IMR-90 (cell line): ENCODE measurements at regions not wholly inside any gene's neighbourhood (a gene's known extent, or its start where the extent isn't known, plus 50 kb on each side); places are given as distances from the start of the nearest gene placed in this dataset.

Experiments
- ATAC-seq: fragments of 200-7000 bp; cut with Tn5 transposase; 2 replicates; pipeline ENCODE4 v1.9.1; 2020; ENCODE audit warnings: low read depth, mild to moderate bottlenecking, moderate library complexity
- BruUV-seq: library from RNA; stranded (reverse); fragments of 400-500 nt; replicated peaks from 2 replicates; lab custom pipeline; 2021; lab: Mats Ljungman, UMichigan
- CTCF ChIA-PET: fragments of 300-600 bp; formaldehyde crosslinking; extraction: SDS; loops from one replicate; lab custom pipeline; 2021; ENCODE audit warnings: antibody characterized with exemption; lab: Yijun Ruan, JAX
- POLR2A ChIA-PET: fragments of 300-600 bp; sonication (Branson Sonifier 250); formaldehyde crosslinking; loops from one replicate; lab custom pipeline; 2022; ENCODE audit warnings: antibody characterized with exemption; ENCODE audit not compliant: unreplicated experiment; lab: Charles Lee
- DNase-seq: peaks from one replicate; pipeline ENCODE4 v3.0.0; 2013
- H2AFZ ChIP-seq: replicated peaks from 2 replicates; pipeline ENCODE3; 2013; ENCODE audit warnings: low read length, mild to moderate bottlenecking; ENCODE audit not compliant: poor library complexity
- H2AK5ac ChIP-seq: 2 replicates; pipeline ENCODE4 v1.6.1; 2013; ENCODE audit warnings: low read depth, low read length, inconsistent platforms
- H2AK9ac ChIP-seq: replicated peaks from 2 replicates; pipeline ENCODE3; 2013; ENCODE audit warnings: mild to moderate bottlenecking, low read depth, low read length, moderate library complexity; ENCODE audit not compliant: poor library complexity
- H2BK120ac ChIP-seq: 2 replicates; pipeline ENCODE4 v1.6.1; 2013; ENCODE audit warnings: low read depth, low read length, inconsistent platforms
- H2BK15ac ChIP-seq: 3 replicates; pipeline ENCODE4 v1.6.1; 2013; ENCODE audit warnings: low read depth, low read length, inconsistent platforms
- H2BK20ac ChIP-seq: 2 replicates; pipeline ENCODE4 v1.6.1; 2013; ENCODE audit warnings: low read depth, mild to moderate bottlenecking, inconsistent platforms, low read length, moderate library complexity
- H2BK5ac ChIP-seq: 2 replicates; pipeline ENCODE4 v1.6.1; 2013; ENCODE audit warnings: mild to moderate bottlenecking, low read depth, low read length, inconsistent platforms; ENCODE audit not compliant: poor library complexity, severe bottlenecking
- H3K14ac ChIP-seq: replicated peaks from 2 replicates; pipeline ENCODE4 v1.6.1; 2013; ENCODE audit warnings: low read depth, low read length, inconsistent platforms
- H3K18ac ChIP-seq: 2 replicates; pipeline ENCODE4 v1.6.1; 2013; ENCODE audit warnings: low read depth, low read length, control low read depth
- H3K23ac ChIP-seq: 2 replicates; pipeline ENCODE4 v1.6.1; 2013; ENCODE audit warnings: low read depth, low read length, inconsistent platforms
- H3K27ac ChIP-seq: 2 replicates; pipeline ENCODE4 v1.5.1; 2013; ENCODE audit warnings: mild to moderate bottlenecking, control low read depth, low read length; ENCODE audit not compliant: insufficient read depth
- H3K27me3 ChIP-seq: 2 replicates; pipeline ENCODE4 v1.6.1; 2013; ENCODE audit warnings: low read length; ENCODE audit not compliant: control insufficient read depth, insufficient read depth
- H3K36me3 ChIP-seq: 2 replicates; pipeline ENCODE4 v1.6.1; 2013; ENCODE audit warnings: low read length, mixed read lengths; ENCODE audit not compliant: control insufficient read depth, insufficient read depth
- H3K4ac ChIP-seq: 2 replicates; pipeline ENCODE4 v1.6.1; 2013; ENCODE audit warnings: low read depth, low read length, inconsistent platforms
- H3K4me1 ChIP-seq: 2 replicates; pipeline ENCODE4 v1.6.1; 2013; ENCODE audit warnings: low read length, mixed read lengths; ENCODE audit not compliant: control insufficient read depth, insufficient read depth
- H3K4me2 ChIP-seq: 2 replicates; pipeline ENCODE4 v1.6.1; 2013; ENCODE audit warnings: low read depth, mild to moderate bottlenecking, control low read depth, low read length, moderate library complexity
- H3K4me3 ChIP-seq: 2 replicates; pipeline ENCODE4 v1.5.1; 2013; ENCODE audit warnings: low read depth, mild to moderate bottlenecking, control low read depth, low read length, moderate library complexity; ENCODE audit not compliant: insufficient read depth
- H3K56ac ChIP-seq: 2 replicates; pipeline ENCODE4 v1.6.1; 2013; ENCODE audit warnings: low read length, inconsistent platforms; ENCODE audit not compliant: insufficient read depth; ENCODE audit errors: extremely low read depth
- H3K79me1 ChIP-seq, 2 experiments: 2 replicates each; pipeline ENCODE4 v1.6.1; 2013; ENCODE audit warnings: low read length in 2 of 2, inconsistent platforms in 1 of 2, low read depth in 1 of 2
- H3K9ac ChIP-seq: 2 replicates; pipeline ENCODE4 v1.6.1; 2013; ENCODE audit warnings: low read depth, low read length, control low read depth
- H3K9me1 ChIP-seq: 2 replicates; pipeline ENCODE4 v1.6.1; 2013; ENCODE audit warnings: low read length, inconsistent platforms; ENCODE audit not compliant: insufficient read depth
- H3K9me3 ChIP-seq: 2 replicates; pipeline ENCODE4 v1.6.1; 2013; ENCODE audit warnings: low read length; ENCODE audit not compliant: control insufficient read depth, insufficient read depth
- H4K20me1 ChIP-seq: 2 replicates; pipeline ENCODE4 v1.6.1; 2013; ENCODE audit warnings: low read length, inconsistent platforms; ENCODE audit not compliant: insufficient read depth
- H4K5ac ChIP-seq: 2 replicates; pipeline ENCODE4 v1.6.1; 2013; ENCODE audit warnings: mild to moderate bottlenecking, low read depth, low read length, control low read depth
- H4K8ac ChIP-seq, 2 experiments: 2 replicates each; pipeline ENCODE4 v1.6.1; 2013; ENCODE audit warnings: low read depth in 2 of 2, low read length in 2 of 2, control low read depth in 1 of 2, inconsistent platforms in 1 of 2
- H4K91ac ChIP-seq: 2 replicates; pipeline ENCODE4 v1.6.1; 2013; ENCODE audit warnings: low read depth, low read length, inconsistent platforms; ENCODE audit not compliant: insufficient read depth
- BHLHE40 ChIP-seq: fragments of 150-350 bp; IDR thresholded peaks from 2 replicates; pipeline ENCODE4 v1.6.1; 2016; ENCODE audit warnings: mild to moderate bottlenecking, low read depth, low read length
- CEBPB ChIP-seq: IDR thresholded peaks from 2 replicates; pipeline ENCODE4 v1.6.1; 2012; ENCODE audit warnings: low read depth, low read length, improper control_type of control experiment
- CHD1 ChIP-seq: IDR thresholded peaks from 2 replicates; pipeline ENCODE4 v1.6.1; 2012; ENCODE audit warnings: low read depth, low read length, improper control_type of control experiment
- CTCF ChIP-seq: conservative IDR thresholded peaks from 2 replicates; pipeline ENCODE4 v1.5.1; 2012; ENCODE audit warnings: mild to moderate bottlenecking, low read depth, low read length, improper control_type of control experiment
- ELK1 ChIP-seq: fragments of 150-350 bp; IDR thresholded peaks from 2 replicates; pipeline ENCODE4 v1.6.1; 2016; ENCODE audit warnings: low read depth, mild to moderate bottlenecking, low read length, moderate library complexity, borderline replicate concordance
- FOS ChIP-seq: fragments of 150-350 bp; IDR thresholded peaks from 2 replicates; pipeline ENCODE4 v1.6.1; 2016; ENCODE audit warnings: low read depth, low read length
- MAFK ChIP-seq: IDR thresholded peaks from 2 replicates; pipeline ENCODE4 v1.6.1; 2012; ENCODE audit warnings: low read depth, low read length, improper control_type of control experiment
- MAZ ChIP-seq: IDR thresholded peaks from 2 replicates; pipeline ENCODE4 v1.6.1; 2012; ENCODE audit warnings: low read depth, mild to moderate bottlenecking, low read length, improper control_type of control experiment, moderate library complexity, borderline replicate concordance
- MXI1 ChIP-seq: IDR thresholded peaks from 2 replicates; pipeline ENCODE4 v1.6.1; 2012; ENCODE audit warnings: low read depth, mild to moderate bottlenecking, low read length, moderate library complexity, borderline replicate concordance
- NFE2L2 ChIP-seq: fragments of 150-350 bp; IDR thresholded peaks from 2 replicates; pipeline ENCODE4 v1.6.1; 2016; ENCODE audit warnings: low read depth, mild to moderate bottlenecking, low read length
- POLR2A ChIP-seq: IDR thresholded peaks from 2 replicates; pipeline ENCODE4 v1.6.1; 2012; ENCODE audit warnings: mild to moderate bottlenecking, low read depth, low read length
- RAD21 ChIP-seq: IDR thresholded peaks from 2 replicates; pipeline ENCODE4 v1.6.1; 2012; ENCODE audit warnings: low read length, improper control_type of control experiment
- RCOR1 ChIP-seq: IDR thresholded peaks from 2 replicates; pipeline ENCODE4 v1.6.1; 2012; ENCODE audit warnings: mild to moderate bottlenecking, low read length, improper control_type of control experiment; ENCODE audit not compliant: insufficient replicate concordance
- RFX5 ChIP-seq: IDR thresholded peaks from 2 replicates; pipeline ENCODE4 v1.8.0; 2012; ENCODE audit warnings: low read depth, mild to moderate bottlenecking, low read length, moderate library complexity
- SMC3 ChIP-seq: fragments of 150-350 bp; IDR thresholded peaks from 2 replicates; pipeline ENCODE4 v1.6.1; 2016; ENCODE audit warnings: low read depth, mild to moderate bottlenecking, antibody characterized with exemption, low read length, moderate library complexity
- USF2 ChIP-seq: fragments of 150-350 bp; IDR thresholded peaks from 2 replicates; pipeline ENCODE4 v1.6.1; 2017; ENCODE audit warnings: mild to moderate bottlenecking, antibody characterized with exemption, low read length, low read depth
- WGBS, 2 experiments: methylation state at CpG; one replicate each; pipeline versions ENCODE4 v1.1.5 to v1.1.7; 2013; ENCODE audit warnings: missing lambda C conversion rate in 2 of 2; ENCODE audit not compliant: insufficient read length in 1 of 2; ENCODE audit errors: extremely low coverage in 2 of 2; 5-methylcytosine and 5-hydroxymethylcytosine counted together
- dilution Hi-C: fragments of 300-500 bp; cut with HindIII; formaldehyde crosslinking; loops from one replicate; pipeline ENCODE4 v1.14.3; 2018; ENCODE audit warnings: low sequenced_read_pairs; ENCODE audit not compliant: unreplicated experiment
- in situ Hi-C: fragments of 300-500 bp; cut with MboI; formaldehyde crosslinking; loops from 3 replicates; pipeline ENCODE4 v1.14.3; 2019; ENCODE audit warnings: low sequenced_read_pairs, inconsistent platforms, mixed read lengths
- intact Hi-C: fragments of 100-400 bp; cut with micrococcal nuclease; formaldehyde crosslinking; loops from 2 replicates; pipeline ENCODE4 v1.10.0; 2022

GRCh38 chr6:82419859-82420258 is 56.2 kb downstream of the TPBG start:
- Histone ChIP-seq H3K79me1 (no peaks in the 10 kb centered on the region), H3K4me1 (no peaks in the 10 kb centered on the region), H3K36me3 (no peaks in the 10 kb centered on the region), H4K91ac (no peak overlapping the region), H3K27ac (no peak overlapping the region), H4K20me1 (no peaks in the 10 kb centered on the region), H3K27me3 (no peaks in the 10 kb centered on the region), H4K8ac (no peak overlapping the region), H2AK9ac (no peak overlapping the region), H2BK120ac (no peak overlapping the region), H4K5ac (no peak overlapping the region), H3K4me2 (no peak overlapping the region), H3K9ac (no peak overlapping the region), H2AFZ (no peak overlapping the region), H3K56ac (no peak overlapping the region), H3K14ac (no peak overlapping the region), H2BK5ac (no peak overlapping the region), H3K23ac (no peak overlapping the region), H2AK5ac (no peak overlapping the region), H3K18ac (no peak overlapping the region), H3K9me3 (no peaks in the 10 kb centered on the region), H2BK20ac (no peak overlapping the region), H3K4ac (no peak overlapping the region), H3K9me1 (no peaks in the 10 kb centered on the region), H2BK15ac (no peak overlapping the region), H3K4me3 (no peak overlapping the region)
- in situ Hi-C loops, result no loop called here
- intact Hi-C loops, result no loop called here
- WGBS, 2 experiments, result no CpG with 5 or more reads among the region's 1 CpG
- TF ChIP-seq BHLHE40, result no peak
- TF ChIP-seq RCOR1, result no peak
- no peak for TF ChIP-seq NFE2L2
- TF ChIP-seq MXI1, result no peak
- TF ChIP-seq RAD21, result no peak
- TF ChIP-seq POLR2A, result no peak
- TF ChIP-seq MAFK, result no peak
- TF ChIP-seq FOS, result no peak
- no peak for TF ChIP-seq ELK1
- no peak for TF ChIP-seq CHD1
- no peak for TF ChIP-seq USF2
- TF ChIP-seq CEBPB, result no peak
- TF ChIP-seq RFX5, result no peak
- no peak for TF ChIP-seq MAZ
- TF ChIP-seq CTCF, result no peak
- TF ChIP-seq SMC3, result no peak
- POLR2A ChIA-PET, result no interaction called here
- dilution Hi-C loops, result no loop called here
- no peak for ATAC-seq
- DNase-seq, result no peak
- BruUV-seq, result no TSS peak
- CTCF ChIA-PET, result no interaction called here
